ENCODE measurements at regions not wholly inside any gene's neighbourhood (a gene's known extent, or its start where the extent isn't known, plus 50 kb on each side); places are given as distances from the start of the nearest gene placed in this dataset.

DNA sequence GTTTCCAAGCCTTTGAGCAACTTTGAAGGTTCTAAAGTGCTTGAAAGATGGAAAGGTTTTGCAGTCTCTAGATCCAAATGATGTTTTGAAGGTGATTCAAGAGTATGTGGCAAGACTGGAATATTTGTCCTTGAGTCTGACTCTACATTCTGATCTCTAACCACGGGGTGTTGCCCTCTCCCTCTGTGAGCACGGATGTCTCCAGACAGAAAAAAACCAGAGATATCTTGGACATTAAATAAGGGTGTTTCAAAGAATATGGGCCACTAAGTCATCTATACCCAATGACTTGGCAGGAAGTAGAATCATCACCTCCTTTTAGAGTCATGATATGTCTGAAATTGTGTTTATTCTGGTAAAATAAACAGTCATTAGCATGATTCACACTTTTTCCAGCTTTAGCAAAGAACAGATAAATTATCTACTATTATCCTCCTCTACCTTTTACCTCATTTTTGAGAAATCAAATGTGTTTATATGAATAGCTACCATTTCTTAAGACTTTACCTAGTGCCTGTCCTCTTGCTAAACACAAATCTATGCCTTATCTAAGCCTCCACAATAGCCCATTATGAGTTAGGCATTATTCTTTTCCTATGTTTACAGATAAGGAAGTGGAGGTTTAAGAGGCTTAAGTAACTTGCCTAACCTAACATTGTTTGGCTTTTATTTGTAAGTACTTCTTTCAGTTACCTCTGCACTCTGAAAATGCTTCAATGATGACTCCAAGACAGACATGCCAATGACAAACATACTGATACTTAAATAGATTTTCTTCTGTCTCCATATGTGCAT, 384.4 kb downstream of the BMP2 start:
- no peaks in the 10 kb centered on the region for H3K9me3 ChIP-seq
- ATAC-seq (no peak), DNase-seq (no peak), FAIRE-seq (no peak)
- TF ChIP-seq, protein P1, sequence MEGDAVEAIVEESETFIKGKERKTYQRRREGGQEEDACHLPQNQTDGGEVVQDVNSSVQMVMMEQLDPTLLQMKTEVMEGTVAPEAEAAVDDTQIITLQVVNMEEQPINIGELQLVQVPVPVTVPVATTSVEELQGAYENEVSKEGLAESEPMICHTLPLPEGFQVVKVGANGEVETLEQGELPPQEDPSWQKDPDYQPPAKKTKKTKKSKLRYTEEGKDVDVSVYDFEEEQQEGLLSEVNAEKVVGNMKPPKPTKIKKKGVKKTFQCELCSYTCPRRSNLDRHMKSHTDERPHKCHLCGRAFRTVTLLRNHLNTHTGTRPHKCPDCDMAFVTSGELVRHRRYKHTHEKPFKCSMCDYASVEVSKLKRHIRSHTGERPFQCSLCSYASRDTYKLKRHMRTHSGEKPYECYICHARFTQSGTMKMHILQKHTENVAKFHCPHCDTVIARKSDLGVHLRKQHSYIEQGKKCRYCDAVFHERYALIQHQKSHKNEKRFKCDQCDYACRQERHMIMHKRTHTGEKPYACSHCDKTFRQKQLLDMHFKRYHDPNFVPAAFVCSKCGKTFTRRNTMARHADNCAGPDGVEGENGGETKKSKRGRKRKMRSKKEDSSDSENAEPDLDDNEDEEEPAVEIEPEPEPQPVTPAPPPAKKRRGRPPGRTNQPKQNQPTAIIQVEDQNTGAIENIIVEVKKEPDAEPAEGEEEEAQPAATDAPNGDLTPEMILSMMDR (IDR thresholded peaks at IDR 0.05) = no peak
- no peaks in the 10 kb centered on the region for H3K36me3 ChIP-seq
- 36 to 41% methylated on average over 2 of the region's 2 CpGs for WGBS, 2 donors
- H3K4me3 ChIP-seq = no peak overlapping the region
- intact Hi-C loops (cut with DNase I) = no loop called here
- no peaks in the 10 kb centered on the region for H3K27me3 ChIP-seq
- no peak overlapping the region for H3K27ac ChIP-seq
- H3K4me1 ChIP-seq = no peaks in the 10 kb centered on the region

DNA sequence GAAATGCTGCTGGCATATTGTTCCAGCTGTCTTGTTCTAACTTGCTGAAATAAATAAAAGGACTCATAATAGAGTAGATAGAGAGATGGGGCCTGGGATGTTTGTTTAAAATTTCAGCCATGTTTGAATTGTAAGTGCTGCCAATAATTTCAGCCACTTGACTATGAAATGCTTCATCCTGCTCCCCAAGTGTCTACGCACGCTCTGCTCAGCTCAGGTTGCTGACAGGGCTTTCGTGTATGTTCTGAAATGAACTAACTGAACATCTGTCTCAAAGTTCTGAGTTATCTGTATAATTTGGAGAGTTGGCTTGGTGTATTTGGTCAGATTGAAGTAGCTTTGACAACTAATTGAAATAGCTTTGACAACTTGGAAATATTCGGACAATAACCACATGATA, 387.8 kb downstream of the BMP2 start:
- intact Hi-C loops (cut with DNase I) = no loop called here
- TF ChIP-seq, protein P1 (IDR thresholded peaks at IDR 0.05) = no peak
- H3K27me3 ChIP-seq = no peaks in the 10 kb centered on the region
- ATAC-seq (no peak), FAIRE-seq (no peak), DNase-seq (no peak)
- no peaks in the 10 kb centered on the region for H3K9me3 ChIP-seq
- no peak overlapping the region for H3K4me3 ChIP-seq
- no peak overlapping the region for H3K27ac ChIP-seq
- no peaks in the 10 kb centered on the region for H3K36me3 ChIP-seq
- no peaks in the 10 kb centered on the region for H3K4me1 ChIP-seq
- WGBS, 2 donors = 61 to 69% methylated on average over 4 of the region's 4 CpGs

DNA sequence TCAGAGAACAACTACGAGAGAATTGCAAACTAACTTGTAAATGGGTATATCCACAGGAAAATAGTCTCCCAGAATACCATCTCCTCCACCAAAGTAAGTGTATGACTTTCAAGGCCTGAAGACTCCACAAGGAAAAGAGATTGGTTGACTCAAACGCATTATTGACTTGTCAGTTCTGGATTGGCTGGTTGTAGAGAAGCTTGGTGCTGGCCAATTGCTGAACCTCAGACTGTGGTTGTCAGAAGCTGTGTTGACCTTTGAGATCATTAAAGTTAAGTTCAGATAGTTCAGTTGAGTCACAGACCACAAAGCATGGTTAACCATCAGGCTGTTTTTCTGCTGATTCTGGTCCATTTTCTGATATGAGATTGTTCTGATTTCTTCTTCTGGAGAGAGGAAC, 388.3 kb downstream of the BMP2 start:
- TF ChIP-seq, protein P1 (IDR thresholded peaks at IDR 0.05) = no peak
- Histone ChIP-seq H3K36me3 (no peaks in the 10 kb centered on the region), H3K4me1 (no peaks in the 10 kb centered on the region), H3K27me3 (no peaks in the 10 kb centered on the region), H3K9me3 (no peaks in the 10 kb centered on the region), H3K4me3 (no peak overlapping the region), H3K27ac (no peak overlapping the region)
- WGBS, 2 donors = 72 to 85% methylated on average over 2 of the region's 2 CpGs
- DNase-seq (no peak), FAIRE-seq (no peak), ATAC-seq (no peak)
- intact Hi-C loops (cut with DNase I) = no loop called here

DNA sequence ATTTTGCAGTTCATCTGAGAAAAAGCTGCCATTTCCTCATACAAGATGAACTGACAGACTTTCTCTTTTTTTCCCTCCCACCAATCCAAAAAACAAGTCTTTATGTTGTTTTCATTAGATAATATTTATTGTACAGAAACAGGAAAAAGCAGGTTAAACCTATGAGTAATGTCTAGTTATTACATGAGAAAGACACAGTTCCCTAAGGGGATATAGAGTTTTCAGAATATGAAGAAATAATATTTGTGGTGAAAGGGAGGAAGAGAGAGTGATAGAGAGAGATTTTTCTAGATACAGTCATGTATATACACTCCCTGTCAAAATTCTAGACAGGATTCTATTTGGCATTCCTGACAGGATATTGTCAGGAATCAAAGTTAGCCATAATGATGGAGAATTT, 392.4 kb downstream of the BMP2 start:
- Histone ChIP-seq H3K4me3 (no peak overlapping the region), H3K4me1 (no peaks in the 10 kb centered on the region), H3K27me3 (no peaks in the 10 kb centered on the region), H3K9me3 (no peaks in the 10 kb centered on the region), H3K36me3 (no peaks in the 10 kb centered on the region), H3K27ac (no peak overlapping the region)
- DNase-seq (no peak), FAIRE-seq (no peak), ATAC-seq (no peak)
- intact Hi-C loops (cut with DNase I) = no loop called here
- TF ChIP-seq, protein P1 (IDR thresholded peaks at IDR 0.05) = no peak

DNA sequence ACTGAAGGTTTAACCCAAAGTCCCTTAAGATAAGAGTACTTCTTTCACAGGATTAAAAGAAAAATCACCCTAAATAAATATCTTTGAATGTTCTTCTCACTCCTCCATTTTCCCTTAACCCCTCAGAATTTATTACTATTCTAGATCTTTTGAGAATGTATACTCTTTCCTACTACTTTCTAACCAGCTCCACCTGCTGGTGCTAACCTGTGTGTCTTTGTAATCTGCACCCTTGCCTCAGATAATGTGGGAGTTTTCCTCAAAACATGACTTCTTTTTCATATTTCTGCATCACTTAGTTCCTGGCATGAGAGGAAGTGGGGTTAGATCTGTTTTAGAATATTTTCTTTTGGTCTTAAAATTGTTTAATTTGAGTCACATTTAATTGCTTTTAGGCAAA, 394.2 kb downstream of the BMP2 start:
- ATAC-seq (peak in 1 of 4 donors; percentile 36), FAIRE-seq (no peak), DNase-seq (no peak)
- H3K27me3 ChIP-seq = no peaks in the 10 kb centered on the region
- no peaks in the 10 kb centered on the region for H3K36me3 ChIP-seq
- TF ChIP-seq, protein P1 (IDR thresholded peaks at IDR 0.05) = no peak
- no peaks in the 10 kb centered on the region for H3K4me1 ChIP-seq
- H3K9me3 ChIP-seq = no peaks in the 10 kb centered on the region
- H3K27ac ChIP-seq = no peak overlapping the region
- intact Hi-C loops (cut with DNase I) = no loop called here
- no peak overlapping the region for H3K4me3 ChIP-seq
